H9 (cell line): ENCODE measurements at regions not wholly inside any gene's neighbourhood (a gene's known extent, or its start where the extent isn't known, plus 50 kb on each side); places are given as distances from the start of the nearest gene placed in this dataset.

Source experiments
- DNase-seq: peaks from one replicate; pipeline ENCODE4 v3.0.0-alpha.2; 2017
- H2AFZ ChIP-seq: one replicate; pipeline ENCODE4 v1.6.1; 2013; ENCODE audit warnings: mild to moderate bottlenecking, low read length, control low read depth, moderate library complexity
- H2AK5ac ChIP-seq: 2 replicates; pipeline ENCODE4 v1.6.1; 2013; ENCODE audit warnings: low read length, control low read depth, mixed read lengths; ENCODE audit not compliant: insufficient read length
- H2BK120ac ChIP-seq: one replicate; pipeline ENCODE4 v1.6.1; 2013; ENCODE audit warnings: low read depth, mild to moderate bottlenecking, low read length, control low read depth, inconsistent platforms; ENCODE audit not compliant: poor library complexity, severe bottlenecking
- H2BK12ac ChIP-seq: 2 replicates; pipeline ENCODE4 v1.6.1; 2013; ENCODE audit warnings: low read length, control low read depth, mixed read lengths, low read depth; ENCODE audit not compliant: insufficient read length
- H2BK15ac ChIP-seq: 2 replicates; pipeline ENCODE4 v1.6.1; 2013; ENCODE audit warnings: low read depth, low read length, control low read depth
- H2BK20ac ChIP-seq: one replicate; pipeline ENCODE4 v1.6.1; 2013; ENCODE audit warnings: low read depth, mild to moderate bottlenecking, low read length, control low read depth, inconsistent platforms; ENCODE audit not compliant: poor library complexity, severe bottlenecking
- H2BK5ac ChIP-seq: 2 replicates; pipeline ENCODE4 v1.6.1; 2013; ENCODE audit warnings: low read length, control low read depth, mixed read lengths; ENCODE audit not compliant: insufficient read length
- H3K14ac ChIP-seq: 2 replicates; pipeline ENCODE4 v1.6.1; 2013; ENCODE audit warnings: low read length, control low read depth; ENCODE audit not compliant: insufficient read depth
- H3K18ac ChIP-seq: 2 replicates; pipeline ENCODE4 v1.6.1; 2013; ENCODE audit warnings: low read depth, mild to moderate bottlenecking, mixed read lengths, low read length, control low read depth; ENCODE audit not compliant: insufficient read length
- H3K23ac ChIP-seq: 2 replicates; pipeline ENCODE4 v1.6.1; 2013; ENCODE audit warnings: low read length, control low read depth, mixed read lengths, low read depth; ENCODE audit not compliant: insufficient read length
- H3K23me2 ChIP-seq: 2 replicates; pipeline ENCODE4 v1.6.1; 2013; ENCODE audit warnings: low read depth, mild to moderate bottlenecking, mixed read lengths, low read length, control low read depth; ENCODE audit not compliant: insufficient read length, poor library complexity, severe bottlenecking
- H3K27ac ChIP-seq: 2 replicates; pipeline ENCODE4 v1.5.1; 2013; ENCODE audit warnings: low read length, control low read depth, mixed read lengths, low read depth; ENCODE audit not compliant: insufficient read length
- H3K27me3 ChIP-seq: 2 replicates; pipeline ENCODE4 v1.6.1; 2013; ENCODE audit warnings: low read length, control low read depth, inconsistent platforms; ENCODE audit not compliant: insufficient read depth
- H3K4ac ChIP-seq: 2 replicates; pipeline ENCODE4 v1.6.1; 2013; ENCODE audit warnings: low read depth, mild to moderate bottlenecking, control low read depth, inconsistent platforms, low read length, moderate library complexity
- H3K4me1 ChIP-seq: 2 replicates; pipeline ENCODE4 v1.6.1; 2013; ENCODE audit warnings: low read length, control low read depth, inconsistent platforms; ENCODE audit not compliant: insufficient read depth
- H3K4me2 ChIP-seq: 2 replicates; pipeline ENCODE4 v1.6.1; 2013; ENCODE audit warnings: low read length, control low read depth, mixed read lengths; ENCODE audit not compliant: insufficient read length, insufficient read depth
- H3K56ac ChIP-seq: 2 replicates; pipeline ENCODE4 v1.6.1; 2013; ENCODE audit warnings: low read depth, mild to moderate bottlenecking, mixed read lengths, low read length, control low read depth; ENCODE audit not compliant: insufficient read length
- H3K79me1 ChIP-seq: 2 replicates; pipeline ENCODE4 v1.6.1; 2013; ENCODE audit warnings: low read depth, mild to moderate bottlenecking, moderate library complexity, low read length, control low read depth, inconsistent platforms; ENCODE audit not compliant: insufficient read depth, poor library complexity, severe bottlenecking
- H3K79me2 ChIP-seq: 2 replicates; pipeline ENCODE4 v1.6.1; 2013; ENCODE audit warnings: low read length, control low read depth, inconsistent platforms; ENCODE audit not compliant: insufficient read depth
- H3K9ac ChIP-seq: 2 replicates; pipeline ENCODE4 v1.6.1; 2013; ENCODE audit warnings: low read length, control low read depth, mixed read lengths; ENCODE audit not compliant: insufficient read length; ENCODE audit errors: extremely low read depth
- H3K9me3 ChIP-seq: one replicate; pipeline ENCODE4 v1.6.1; 2013; ENCODE audit warnings: low read depth, low read length, inconsistent platforms; ENCODE audit not compliant: control insufficient read depth
- H3T11ph ChIP-seq: one replicate; pipeline ENCODE4 v1.6.1; 2013; ENCODE audit warnings: mild to moderate bottlenecking, low read length, control low read depth, inconsistent platforms
- H4K20me1 ChIP-seq: one replicate; pipeline ENCODE4 v1.6.1; 2013; ENCODE audit not compliant: control insufficient read depth, insufficient read length, insufficient read depth
- H4K5ac ChIP-seq: 2 replicates; pipeline ENCODE4 v1.6.1; 2013; ENCODE audit warnings: low read depth, mild to moderate bottlenecking, mixed read lengths, low read length, control low read depth; ENCODE audit not compliant: insufficient read length
- H4K8ac ChIP-seq: replicated peaks from 2 replicates; pipeline ENCODE4 v1.6.1; 2013; ENCODE audit warnings: low read length, control low read depth, mixed read lengths, low read depth; ENCODE audit not compliant: insufficient read length
- H4K91ac ChIP-seq: 2 replicates; pipeline ENCODE4 v1.6.1; 2013; ENCODE audit warnings: low read depth, mild to moderate bottlenecking, moderate library complexity, mixed read lengths, low read length, control low read depth; ENCODE audit not compliant: insufficient read length
- H3K27ac Mint-ChIP-seq, 3 experiments: 2 replicates in 2 of 3; 3 replicates in 1 of 3; pipeline ENCODE4 v1.8.0; 2020 to 2021; ENCODE audit warnings: mixed read lengths in 3 of 3, mild to moderate bottlenecking in 1 of 3, moderate library complexity in 1 of 3
- H3K27me3 Mint-ChIP-seq: 2 replicates; pipeline ENCODE4 v1.8.0; 2021; ENCODE audit warnings: low read depth, mild to moderate bottlenecking, moderate library complexity, mixed read lengths
- H3K36me3 Mint-ChIP-seq, 3 experiments: 2 replicates in 2 of 3; 3 replicates in 1 of 3; pipeline ENCODE4 v1.8.0; 2020 to 2021; ENCODE audit warnings: low read depth in 3 of 3, mixed read lengths in 3 of 3; ENCODE audit not compliant: insufficient read depth in 1 of 3
- H3K4me1 Mint-ChIP-seq, 2 experiments: 2 replicates each; pipeline ENCODE4 v1.8.0; 2020; ENCODE audit warnings: mixed read lengths in 2 of 2
- H3K4me3 Mint-ChIP-seq, 2 experiments: 2 replicates in 1 of 2; 3 replicates in 1 of 2; pipeline ENCODE4 v1.8.0; 2020 to 2021; ENCODE audit warnings: mild to moderate bottlenecking in 2 of 2, mixed read lengths in 2 of 2, moderate library complexity in 1 of 2
- H3K9me3 Mint-ChIP-seq, 2 experiments: 2 replicates in 1 of 2; 3 replicates in 1 of 2; pipeline ENCODE4 v1.8.0; 2020; ENCODE audit warnings: mild to moderate bottlenecking in 2 of 2, mixed read lengths in 2 of 2, moderate library complexity in 1 of 2
- CTCF ChIP-seq: fragments of 200-600 bp; sonication (generic); conservative IDR thresholded peaks from 3 replicates; pipeline ENCODE4 v1.8.0; 2021; ENCODE audit warnings: antibody characterized with exemption, mild to moderate bottlenecking
- WGBS: extraction: QIAGEN DNeasy Blood & Tissue Kit; methylation state at CpG from one replicate; pipeline ENCODE4 v1.1.7; 2013; ENCODE audit warnings: missing lambda C conversion rate, low lambda C conversion rate, mixed read lengths; ENCODE audit not compliant: insufficient read length; ENCODE audit errors: extremely low coverage; 5-methylcytosine and 5-hydroxymethylcytosine counted together

GRCh38 chr5:33160871-33161270, 279.9 kb upstream of the TARS1 start:
- no peak overlapping the region for H4K8ac ChIP-seq
- H3K9me3 Mint-ChIP-seq, result peaks cover 0 to 7% of the 10 kb centered on the region in 2 experiments; a peak in 4 of 5 replicates
- no peak overlapping the region for H2BK120ac ChIP-seq
- peaks cover 0 to 5% of the 10 kb centered on the region in 2 experiments; a peak in 1 of 4 replicates for H3K4me1 Mint-ChIP-seq
- H3K79me1 ChIP-seq, result no peaks in the 10 kb centered on the region
- H2BK15ac ChIP-seq, result no peak overlapping the region
- TF ChIP-seq CTCF, result no peak
- DNase-seq, result no peak
- peaks cover 0 to 4% (median 0%) of the 10 kb centered on the region in 3 experiments; a peak in 3 of 7 replicates for H3K36me3 Mint-ChIP-seq
- H3K14ac ChIP-seq, result no peak overlapping the region
- H2AK5ac ChIP-seq, result no peak overlapping the region
- H2BK20ac ChIP-seq, result no peak overlapping the region
- H3K4ac ChIP-seq, result no peak overlapping the region
- no peaks in the 10 kb centered on the region for H3K9me3 ChIP-seq
- no peak overlapping the region for H3K23ac ChIP-seq
- WGBS, result no CpG with 5 or more reads among the region's 2 CpGs
- H3K4me3 Mint-ChIP-seq, result no peak overlapping the region
- no peaks in the 10 kb centered on the region for H3K4me1 ChIP-seq
- no peaks in the 10 kb centered on the region for H3K27me3 ChIP-seq
- no peak overlapping the region for H3K18ac ChIP-seq
- no peak overlapping the region for H2BK5ac ChIP-seq
- no peak overlapping the region for H4K5ac ChIP-seq
- no peak overlapping the region for H3K27ac Mint-ChIP-seq
- H3K9ac ChIP-seq, result no peak overlapping the region
- H3K56ac ChIP-seq, result no peak overlapping the region
- no peaks in the 10 kb centered on the region for H3K23me2 ChIP-seq
- no peaks in the 10 kb centered on the region for H3K79me2 ChIP-seq
- H2AFZ ChIP-seq, result no peak overlapping the region
- H3K27ac ChIP-seq, result no peak overlapping the region
- no peak overlapping the region for H4K91ac ChIP-seq
- no peak overlapping the region for H2BK12ac ChIP-seq
- H3T11ph ChIP-seq, result no peak overlapping the region
- H3K27me3 Mint-ChIP-seq, result no peaks in the 10 kb centered on the region
- no peak overlapping the region for H3K4me2 ChIP-seq
- no peaks in the 10 kb centered on the region for H4K20me1 ChIP-seq
